CD4-positive, alpha-beta T cell treated with Interleukin-4 for 1 hour (primary cell): ENCODE measurements at regions not wholly inside any gene's neighbourhood (a gene's known extent, or its start where the extent isn't known, plus 50 kb on each side); places are given as distances from the start of the nearest gene placed in this dataset.
A peak's percentile ranks its signal among the peaks of the same experiment; 100 is the strongest.

Source experiments
- DNase-seq, 2 donors: peaks; one replicate each; pipeline ENCODE4 v3.0.0-alpha.2; 2020 to 2022

DNA sequence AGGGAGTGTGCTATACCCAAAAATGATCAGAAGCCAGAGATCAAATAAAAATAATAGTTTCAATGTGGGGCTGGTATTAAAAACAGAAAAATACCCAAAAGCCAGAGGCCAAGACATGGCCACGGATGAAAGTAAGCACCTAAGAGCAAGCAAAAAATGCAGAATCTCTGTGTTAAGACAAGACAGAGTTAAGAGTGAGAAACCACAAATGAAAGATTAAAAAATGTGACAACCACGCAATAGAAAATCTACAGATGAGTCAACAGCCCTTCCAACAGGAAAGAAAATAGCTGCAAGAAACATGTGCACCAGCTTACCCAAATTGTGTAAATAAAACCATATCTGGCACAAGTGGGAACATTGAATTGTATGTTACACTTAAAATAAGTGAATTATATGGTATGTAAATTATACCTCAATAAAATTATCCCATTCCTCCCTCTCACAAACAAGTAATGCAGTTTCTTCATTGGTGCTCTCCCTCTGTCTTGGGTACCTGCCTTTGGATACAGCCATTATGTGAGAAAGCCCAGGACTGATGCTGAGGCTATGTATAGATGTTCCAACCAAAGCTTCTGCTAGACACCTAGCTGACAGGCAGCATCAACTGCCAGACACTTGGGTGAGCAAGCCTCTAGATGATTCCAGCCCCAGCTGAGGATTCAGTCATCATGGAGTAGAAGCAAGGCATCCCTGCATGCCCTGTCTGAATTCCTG is 55.3 kb upstream of the UFL1 start:
- peak in 1 of 2 donors; percentile 28 for DNase-seq

DNA sequence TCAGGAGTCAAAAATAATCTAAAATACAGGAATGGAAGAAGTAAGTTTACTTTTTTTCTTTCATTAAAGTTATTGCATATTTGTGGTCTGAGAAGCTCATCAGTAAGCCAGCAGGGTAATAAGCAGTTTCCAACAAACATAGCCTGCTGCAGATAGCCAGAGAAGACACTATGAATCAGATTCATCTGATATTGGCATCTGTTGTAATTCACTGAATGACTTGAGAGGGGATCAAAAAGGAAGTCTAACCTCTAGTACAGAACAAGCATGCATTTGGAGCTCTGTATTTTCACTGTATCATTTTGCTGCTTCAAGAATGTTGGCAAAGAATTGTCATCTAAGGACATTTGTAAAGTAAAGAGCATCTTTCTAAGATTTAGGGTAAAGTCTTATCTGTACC is 53.8 kb upstream of the UFL1 start:
- DNase-seq, result no peak

DNA sequence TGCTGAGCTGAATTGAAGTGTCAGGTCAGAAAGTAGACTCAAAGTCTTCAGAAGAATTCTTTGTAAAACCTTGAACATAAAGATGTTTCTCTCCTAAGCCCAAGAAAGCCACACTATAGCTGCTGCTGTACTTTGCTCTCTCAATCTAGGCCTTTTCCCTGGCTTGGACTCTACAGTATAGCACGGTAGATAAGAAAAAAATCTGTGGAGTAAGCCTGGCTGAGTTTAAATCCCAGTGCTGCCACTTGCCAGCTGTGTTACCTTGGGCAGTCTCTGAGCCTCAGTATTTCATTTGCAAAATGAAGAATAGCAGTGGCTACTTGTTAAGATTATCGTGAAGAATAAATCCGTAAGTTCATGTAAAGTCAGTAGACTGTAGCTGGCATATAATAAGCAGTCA is 53.3 kb upstream of the UFL1 start:
- no peak for DNase-seq

DNA sequence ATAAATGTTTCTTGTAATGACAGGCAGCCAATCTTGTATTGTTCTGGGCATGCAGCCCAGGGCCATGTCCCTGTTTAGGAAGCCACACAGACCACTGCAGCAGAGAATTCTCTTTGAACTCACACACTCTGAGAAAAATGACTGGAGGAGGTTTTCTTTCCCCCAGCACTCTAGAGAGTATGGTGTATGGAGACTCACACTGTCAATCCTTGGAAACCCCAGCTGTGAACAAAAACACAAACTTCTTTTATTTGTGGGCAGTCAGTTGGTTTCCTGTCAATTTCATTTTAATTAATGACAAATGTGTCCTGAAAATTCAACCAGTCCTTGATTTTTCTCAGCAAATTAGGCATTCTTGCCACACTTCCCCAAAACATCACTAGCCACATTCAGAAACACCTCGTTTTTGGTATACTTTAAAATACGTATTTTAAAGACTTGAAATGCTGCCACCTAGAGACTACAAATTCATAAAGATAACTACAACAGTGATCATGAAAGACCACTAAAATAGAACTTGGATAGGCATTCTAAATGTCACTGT is 52.9 kb upstream of the UFL1 start:
- peak in 1 of 2 donors; percentile 11 for DNase-seq

DNA sequence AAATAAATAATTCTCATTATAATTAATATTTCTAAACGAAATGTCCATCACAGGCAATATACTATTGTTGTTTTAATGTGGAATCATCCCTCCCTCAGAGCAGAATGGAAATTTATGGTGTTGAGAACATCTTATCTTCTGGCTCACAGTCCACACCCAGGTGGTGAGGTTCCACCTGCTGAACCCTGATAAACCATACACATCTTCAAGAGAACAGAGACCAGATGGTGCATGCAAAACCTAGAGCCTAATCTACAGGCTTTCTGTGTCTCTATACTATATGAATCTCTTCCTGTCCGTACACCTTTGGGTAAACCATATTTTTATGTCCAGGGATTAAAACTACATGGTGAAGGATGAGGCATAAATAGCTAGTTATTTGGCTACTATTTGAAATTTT is 52.3 kb upstream of the UFL1 start:
- no peak for DNase-seq

DNA sequence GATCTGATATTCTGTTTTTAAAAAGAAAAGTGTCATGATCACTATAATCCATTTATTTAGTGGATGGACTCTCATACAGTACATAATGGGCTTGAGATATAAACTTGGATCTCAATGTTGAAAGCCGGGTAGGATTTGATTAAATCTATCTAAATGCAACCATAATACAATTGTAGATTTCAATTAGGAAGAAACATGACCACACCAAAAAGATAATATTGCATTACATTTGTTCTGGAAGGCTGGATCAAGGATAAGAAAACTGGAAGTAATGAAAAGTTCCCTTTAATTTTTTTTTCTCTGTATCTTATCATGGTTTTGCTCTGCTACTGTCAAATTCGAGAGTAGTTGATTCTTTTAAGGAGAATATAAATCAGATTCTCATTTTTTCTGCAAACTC is 51.3 kb upstream of the UFL1 start:
- DNase-seq, result no peak
